IMR-90 (cell line): ENCODE measurements at regions not wholly inside any gene's neighbourhood (a gene's known extent, or its start where the extent isn't known, plus 50 kb on each side); places are given as distances from the start of the nearest gene placed in this dataset.

Experiments used
- ATAC-seq: fragments of 200-7000 bp; cut with Tn5 transposase; 2 replicates; pipeline ENCODE4 v1.9.1; 2020; ENCODE audit warnings: low read depth, mild to moderate bottlenecking, moderate library complexity
- BruUV-seq: library from RNA; stranded (reverse); fragments of 400-500 nt; replicated peaks from 2 replicates; lab custom pipeline; 2021; lab: Mats Ljungman, UMichigan
- CTCF ChIA-PET: fragments of 300-600 bp; formaldehyde crosslinking; extraction: SDS; loops from one replicate; lab custom pipeline; 2021; ENCODE audit warnings: antibody characterized with exemption; lab: Yijun Ruan, JAX
- POLR2A ChIA-PET: fragments of 300-600 bp; sonication (Branson Sonifier 250); formaldehyde crosslinking; loops from one replicate; lab custom pipeline; 2022; ENCODE audit warnings: antibody characterized with exemption; ENCODE audit not compliant: unreplicated experiment; lab: Charles Lee
- DNase-seq: peaks from one replicate; pipeline ENCODE4 v3.0.0; 2013
- H2AFZ ChIP-seq: replicated peaks from 2 replicates; pipeline ENCODE3; 2013; ENCODE audit warnings: low read length, mild to moderate bottlenecking; ENCODE audit not compliant: poor library complexity
- H2AK5ac ChIP-seq: 2 replicates; pipeline ENCODE4 v1.6.1; 2013; ENCODE audit warnings: low read depth, low read length, inconsistent platforms
- H2AK9ac ChIP-seq: replicated peaks from 2 replicates; pipeline ENCODE3; 2013; ENCODE audit warnings: mild to moderate bottlenecking, low read depth, low read length, moderate library complexity; ENCODE audit not compliant: poor library complexity
- H2BK120ac ChIP-seq: 2 replicates; pipeline ENCODE4 v1.6.1; 2013; ENCODE audit warnings: low read depth, low read length, inconsistent platforms
- H2BK15ac ChIP-seq: 3 replicates; pipeline ENCODE4 v1.6.1; 2013; ENCODE audit warnings: low read depth, low read length, inconsistent platforms
- H2BK20ac ChIP-seq: 2 replicates; pipeline ENCODE4 v1.6.1; 2013; ENCODE audit warnings: low read depth, mild to moderate bottlenecking, inconsistent platforms, low read length, moderate library complexity
- H2BK5ac ChIP-seq: 2 replicates; pipeline ENCODE4 v1.6.1; 2013; ENCODE audit warnings: mild to moderate bottlenecking, low read depth, low read length, inconsistent platforms; ENCODE audit not compliant: poor library complexity, severe bottlenecking
- H3K14ac ChIP-seq: replicated peaks from 2 replicates; pipeline ENCODE4 v1.6.1; 2013; ENCODE audit warnings: low read depth, low read length, inconsistent platforms
- H3K18ac ChIP-seq: 2 replicates; pipeline ENCODE4 v1.6.1; 2013; ENCODE audit warnings: low read depth, low read length, control low read depth
- H3K23ac ChIP-seq: 2 replicates; pipeline ENCODE4 v1.6.1; 2013; ENCODE audit warnings: low read depth, low read length, inconsistent platforms
- H3K27ac ChIP-seq: 2 replicates; pipeline ENCODE4 v1.5.1; 2013; ENCODE audit warnings: mild to moderate bottlenecking, control low read depth, low read length; ENCODE audit not compliant: insufficient read depth
- H3K27me3 ChIP-seq: 2 replicates; pipeline ENCODE4 v1.6.1; 2013; ENCODE audit warnings: low read length; ENCODE audit not compliant: control insufficient read depth, insufficient read depth
- H3K36me3 ChIP-seq: 2 replicates; pipeline ENCODE4 v1.6.1; 2013; ENCODE audit warnings: low read length, mixed read lengths; ENCODE audit not compliant: control insufficient read depth, insufficient read depth
- H3K4ac ChIP-seq: 2 replicates; pipeline ENCODE4 v1.6.1; 2013; ENCODE audit warnings: low read depth, low read length, inconsistent platforms
- H3K4me1 ChIP-seq: 2 replicates; pipeline ENCODE4 v1.6.1; 2013; ENCODE audit warnings: low read length, mixed read lengths; ENCODE audit not compliant: control insufficient read depth, insufficient read depth
- H3K4me2 ChIP-seq: 2 replicates; pipeline ENCODE4 v1.6.1; 2013; ENCODE audit warnings: low read depth, mild to moderate bottlenecking, control low read depth, low read length, moderate library complexity
- H3K4me3 ChIP-seq: 2 replicates; pipeline ENCODE4 v1.5.1; 2013; ENCODE audit warnings: low read depth, mild to moderate bottlenecking, control low read depth, low read length, moderate library complexity; ENCODE audit not compliant: insufficient read depth
- H3K56ac ChIP-seq: 2 replicates; pipeline ENCODE4 v1.6.1; 2013; ENCODE audit warnings: low read length, inconsistent platforms; ENCODE audit not compliant: insufficient read depth; ENCODE audit errors: extremely low read depth
- H3K79me1 ChIP-seq, 2 experiments: 2 replicates each; pipeline ENCODE4 v1.6.1; 2013; ENCODE audit warnings: low read length in 2 of 2, inconsistent platforms in 1 of 2, low read depth in 1 of 2
- H3K9ac ChIP-seq: 2 replicates; pipeline ENCODE4 v1.6.1; 2013; ENCODE audit warnings: low read depth, low read length, control low read depth
- H3K9me1 ChIP-seq: 2 replicates; pipeline ENCODE4 v1.6.1; 2013; ENCODE audit warnings: low read length, inconsistent platforms; ENCODE audit not compliant: insufficient read depth
- H3K9me3 ChIP-seq: 2 replicates; pipeline ENCODE4 v1.6.1; 2013; ENCODE audit warnings: low read length; ENCODE audit not compliant: control insufficient read depth, insufficient read depth
- H4K20me1 ChIP-seq: 2 replicates; pipeline ENCODE4 v1.6.1; 2013; ENCODE audit warnings: low read length, inconsistent platforms; ENCODE audit not compliant: insufficient read depth
- H4K5ac ChIP-seq: 2 replicates; pipeline ENCODE4 v1.6.1; 2013; ENCODE audit warnings: mild to moderate bottlenecking, low read depth, low read length, control low read depth
- H4K8ac ChIP-seq, 2 experiments: 2 replicates each; pipeline ENCODE4 v1.6.1; 2013; ENCODE audit warnings: low read depth in 2 of 2, low read length in 2 of 2, control low read depth in 1 of 2, inconsistent platforms in 1 of 2
- H4K91ac ChIP-seq: 2 replicates; pipeline ENCODE4 v1.6.1; 2013; ENCODE audit warnings: low read depth, low read length, inconsistent platforms; ENCODE audit not compliant: insufficient read depth
- MAFK ChIP-seq: IDR thresholded peaks from 2 replicates; pipeline ENCODE4 v1.6.1; 2012; ENCODE audit warnings: low read depth, low read length, improper control_type of control experiment
- RAD21 ChIP-seq: IDR thresholded peaks from 2 replicates; pipeline ENCODE4 v1.6.1; 2012; ENCODE audit warnings: low read length, improper control_type of control experiment
- WGBS, 2 experiments: methylation state at CpG; one replicate each; pipeline versions ENCODE4 v1.1.5 to v1.1.7; 2013; ENCODE audit warnings: missing lambda C conversion rate in 2 of 2; ENCODE audit not compliant: insufficient read length in 1 of 2; ENCODE audit errors: extremely low coverage in 2 of 2; 5-methylcytosine and 5-hydroxymethylcytosine counted together
- dilution Hi-C: fragments of 300-500 bp; cut with HindIII; formaldehyde crosslinking; loops from one replicate; pipeline ENCODE4 v1.14.3; 2018; ENCODE audit warnings: low sequenced_read_pairs; ENCODE audit not compliant: unreplicated experiment
- in situ Hi-C: fragments of 300-500 bp; cut with MboI; formaldehyde crosslinking; loops from 3 replicates; pipeline ENCODE4 v1.14.3; 2019; ENCODE audit warnings: low sequenced_read_pairs, inconsistent platforms, mixed read lengths
- intact Hi-C: fragments of 100-400 bp; cut with micrococcal nuclease; formaldehyde crosslinking; loops from 2 replicates; pipeline ENCODE4 v1.10.0; 2022

DNA sequence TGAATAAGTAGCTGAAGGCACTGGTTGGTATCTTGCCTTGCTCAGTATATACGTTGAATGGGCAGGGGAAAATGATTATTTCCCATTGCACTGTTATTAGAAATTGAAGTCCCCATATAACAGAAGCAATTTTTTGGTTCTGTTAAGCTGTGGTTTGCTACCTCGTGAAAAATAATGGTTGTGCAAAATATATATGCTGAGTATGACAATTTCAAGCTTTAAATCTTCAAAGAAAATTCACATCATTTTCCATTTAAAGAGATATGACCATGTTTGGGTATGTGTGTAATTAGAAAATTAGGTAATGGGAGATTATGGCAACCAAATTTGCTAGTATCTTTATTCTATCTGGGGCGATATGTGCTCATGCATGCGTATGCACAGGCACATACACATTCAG, 139.8 kb downstream of the DMAC1 start:
- intact Hi-C loops = no loop called here
- POLR2A ChIA-PET = no interaction called here
- Histone ChIP-seq H3K9ac (no peak overlapping the region), H2AK9ac (no peak overlapping the region), H4K20me1 (no peaks in the 10 kb centered on the region), H3K27me3 (no peaks in the 10 kb centered on the region), H3K4me2 (no peak overlapping the region), H3K4me3 (no peak overlapping the region), H2BK120ac (no peak overlapping the region), H3K9me1 (no peaks in the 10 kb centered on the region), H4K91ac (no peak overlapping the region), H3K36me3 (no peaks in the 10 kb centered on the region), H2BK5ac (no peak overlapping the region), H2AFZ (no peak overlapping the region), H3K23ac (no peak overlapping the region), H3K4me1 (no peaks in the 10 kb centered on the region), H3K56ac (no peak overlapping the region), H3K27ac (no peak overlapping the region), H2AK5ac (no peak overlapping the region), H4K8ac (no peak overlapping the region), H2BK15ac (no peak overlapping the region), H3K9me3 (no peaks in the 10 kb centered on the region; the same call in 1 of the 2 replicates), H2BK20ac (no peak overlapping the region), H3K14ac (no peak overlapping the region), H4K5ac (no peak overlapping the region), H3K18ac (no peak overlapping the region), H3K79me1 (no peaks in the 10 kb centered on the region), H3K4ac (no peak overlapping the region)
- no CpG with 5 or more reads among the region's 4 CpGs for WGBS, 2 experiments
- TF ChIP-seq RAD21 (no peak), MAFK (peak; percentile 48; the same call in 1 of the 2 replicates)
- dilution Hi-C loops = no loop called here
- in situ Hi-C loops = no loop called here
- no TSS peak for BruUV-seq
- CTCF ChIA-PET = no interaction called here
- no peak for ATAC-seq
- DNase-seq = no peak
